ENCODE measurements at regions not wholly inside any gene's neighbourhood (a gene's known extent, or its start where the extent isn't known, plus 50 kb on each side); places are given as distances from the start of the nearest gene placed in this dataset.
"Not testable (repeated sequence)": the region's sequence is repeated elsewhere in the genome, so short reads cannot be mapped to it uniquely, and the experiment has no call there.

DNA sequence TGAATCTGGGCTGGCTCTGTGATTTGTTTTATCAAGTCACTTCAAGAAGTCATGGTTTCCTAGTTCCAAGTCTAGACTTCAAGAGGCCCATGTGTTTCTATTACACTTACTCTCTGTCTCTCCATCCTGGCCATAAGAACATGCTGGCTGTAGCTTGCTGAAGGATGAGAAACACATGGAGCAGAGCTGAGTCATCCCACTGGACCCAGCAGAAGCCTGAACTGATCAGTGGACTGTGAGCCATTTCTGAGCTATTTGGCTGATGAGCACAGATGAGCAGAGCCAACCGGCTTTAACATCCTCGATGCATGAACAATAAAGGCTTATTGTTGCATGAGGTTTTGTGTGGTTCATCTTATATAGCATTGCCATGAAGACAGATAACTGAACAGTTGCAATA is 290.6 kb upstream of the BOD1L1 start:
- DNase-seq (peak; percentile 44 to 58 (median 51)), ATAC-seq (peak; percentile 79 to 85)
- Histone ChIP-seq H3K9me3 (ENCODE audit: control insufficient read depth, low read length) (no peaks in the 10 kb centered on the region), H3K27me3 (ENCODE audit: control insufficient read depth, insufficient read depth) (no peaks in the 10 kb centered on the region), H3K27ac (ENCODE audit: low read length) (no peak overlapping the region), H3K4me1 (ENCODE audit: control insufficient read depth, insufficient read depth, low read length) (no peaks in the 10 kb centered on the region), H3K4me3 (ENCODE audit: low read length) (no peak overlapping the region)
- WGBS: 71% methylated on average over 2 of the region's 2 CpGs
- intact Hi-C loops (cut with DNase I): no loop called here

DNA sequence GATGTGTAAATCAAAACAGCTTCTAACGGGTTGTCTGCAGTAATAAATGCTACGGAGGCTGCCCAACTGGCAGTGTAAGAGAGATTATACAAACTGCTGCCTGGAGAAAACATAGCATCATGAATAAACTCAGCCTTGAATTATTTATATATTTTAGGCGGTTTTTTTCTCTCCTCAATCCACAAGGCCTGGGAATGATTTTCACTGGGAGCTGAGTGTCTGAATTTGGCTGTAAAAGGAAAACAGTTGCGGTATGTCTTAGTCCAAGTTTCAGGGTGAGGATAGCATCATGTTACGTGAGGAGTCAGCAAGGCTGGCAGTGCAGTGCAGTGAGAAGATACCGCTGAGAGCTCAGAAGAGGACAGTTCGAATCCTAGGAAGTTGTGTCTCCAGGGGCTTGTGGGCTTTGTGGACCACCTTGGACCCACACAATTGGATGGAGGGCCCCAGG is 291.5 kb upstream of the BOD1L1 start:
- ATAC-seq (peak; percentile 37 to 46), DNase-seq (peak in 2 of 3 donors; percentile 23 to 42)
- Histone ChIP-seq H3K4me3 (ENCODE audit: low read length) (no peak overlapping the region), H3K27ac (ENCODE audit: low read length) (no peak overlapping the region), H3K4me1 (ENCODE audit: control insufficient read depth, insufficient read depth, low read length) (no peaks in the 10 kb centered on the region), H3K9me3 (ENCODE audit: control insufficient read depth, low read length) (no peaks in the 10 kb centered on the region), H3K27me3 (ENCODE audit: control insufficient read depth, insufficient read depth) (no peaks in the 10 kb centered on the region)
- 53% methylated on average over 7 of the region's 7 CpGs for WGBS
- intact Hi-C loops (cut with DNase I): no loop called here

DNA sequence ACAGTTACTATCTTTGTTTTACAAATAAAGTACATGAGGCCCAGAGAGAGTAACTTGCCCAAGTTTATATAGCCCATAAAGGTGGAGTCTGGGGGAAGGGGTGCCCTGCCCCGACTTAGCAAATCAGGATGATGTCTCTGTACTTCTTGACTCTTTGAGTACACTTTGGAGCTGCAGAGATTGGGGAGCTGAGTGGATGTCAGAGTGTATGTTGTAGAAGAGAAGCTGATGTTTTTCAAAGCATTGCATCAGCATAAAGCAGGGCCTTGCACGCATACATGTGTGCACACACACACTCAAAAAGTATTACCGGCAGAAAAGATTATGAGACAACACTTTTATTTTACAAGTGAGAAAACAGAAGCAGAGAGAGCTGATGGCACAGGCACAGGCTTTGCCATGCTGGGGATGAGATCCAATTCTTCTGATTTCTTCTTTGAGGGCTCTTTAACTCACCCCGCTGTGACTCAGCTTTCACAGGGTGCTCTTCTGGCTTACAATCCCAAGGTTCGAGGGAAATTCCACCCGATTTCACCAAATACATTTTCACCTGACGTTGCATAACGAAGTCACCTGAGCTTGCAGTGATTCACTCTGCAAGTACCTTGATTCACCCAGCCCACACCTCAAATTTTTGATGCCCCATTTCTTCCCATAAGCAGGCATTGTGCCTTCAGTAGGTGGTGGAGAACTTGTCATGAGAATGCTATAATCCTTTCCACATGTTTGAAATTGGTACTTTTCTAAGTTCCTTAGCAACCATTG is 292.8 kb upstream of the BOD1L1 start:
- Histone ChIP-seq H3K4me3 (ENCODE audit: low read length) (no peak overlapping the region), H3K27me3 (ENCODE audit: control insufficient read depth, insufficient read depth) (no peaks in the 10 kb centered on the region), H3K9me3 (ENCODE audit: control insufficient read depth, low read length) (no peaks in the 10 kb centered on the region), H3K27ac (ENCODE audit: low read length) (no peak overlapping the region), H3K4me1 (ENCODE audit: control insufficient read depth, insufficient read depth, low read length) (no peaks in the 10 kb centered on the region)
- 84% methylated on average over 8 of the region's 8 CpGs for WGBS
- ATAC-seq (no peak), DNase-seq (no peak)
- intact Hi-C loops (cut with DNase I): no loop called here

DNA sequence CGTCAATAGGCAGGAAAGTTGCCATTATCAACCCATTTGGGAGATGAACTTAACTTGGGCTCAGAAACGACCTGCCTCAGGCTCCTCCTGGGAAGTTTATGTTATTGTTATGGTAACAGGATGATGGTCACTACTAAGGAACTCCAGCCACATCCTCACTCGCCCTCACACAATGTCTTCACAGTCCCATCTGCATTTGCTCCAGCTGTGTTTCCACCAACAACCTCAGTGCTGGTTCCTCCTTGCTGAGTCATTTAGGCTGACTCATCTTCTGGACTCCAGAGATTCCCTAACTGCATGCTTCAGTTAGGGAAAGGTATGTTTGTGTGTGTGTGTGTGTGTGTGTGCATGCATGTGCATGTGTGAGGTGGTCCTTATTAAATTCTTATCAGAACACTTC is 293.4 kb upstream of the BOD1L1 start:
- Histone ChIP-seq H3K27me3 (ENCODE audit: control insufficient read depth, insufficient read depth) (no peaks in the 10 kb centered on the region), H3K4me3 (ENCODE audit: low read length) (no peak overlapping the region), H3K4me1 (ENCODE audit: control insufficient read depth, insufficient read depth, low read length) (no peaks in the 10 kb centered on the region), H3K9me3 (ENCODE audit: control insufficient read depth, low read length) (no peaks in the 10 kb centered on the region), H3K27ac (ENCODE audit: low read length) (no peak overlapping the region)
- 36% methylated on average over 3 of the region's 3 CpGs for WGBS
- ATAC-seq (peak; percentile 37 to 77), DNase-seq (peak in 1 of 3 donors; percentile 37)
- intact Hi-C loops (cut with DNase I): no loop called here

DNA sequence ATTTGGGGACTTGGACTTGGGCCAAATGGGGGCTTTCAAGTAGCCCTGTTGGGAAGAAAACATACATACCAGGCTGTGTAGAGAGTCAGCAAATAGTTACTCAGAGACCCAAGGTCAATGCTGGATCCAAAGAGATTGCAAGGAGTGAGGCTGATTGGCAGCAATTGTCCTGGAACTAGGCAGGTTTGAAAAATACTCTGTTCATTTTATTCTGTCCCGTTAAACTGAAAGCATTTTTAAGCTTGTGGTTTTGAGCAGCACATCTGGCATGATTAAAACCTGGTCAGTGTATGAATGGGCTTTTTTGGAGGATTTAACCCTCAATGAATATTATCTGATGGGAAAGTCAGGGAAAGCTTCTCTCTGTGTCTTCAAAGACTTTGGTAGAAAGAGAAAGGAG is 294.3 kb upstream of the BOD1L1 start:
- WGBS: 51% methylated on average over 1 of the region's 1 CpG
- no peaks in the 10 kb centered on the region for H3K27me3 ChIP-seq (ENCODE audit: control insufficient read depth, insufficient read depth)
- H3K4me1 ChIP-seq (ENCODE audit: control insufficient read depth, insufficient read depth, low read length): no peaks in the 10 kb centered on the region
- no peak overlapping the region for H3K27ac ChIP-seq (ENCODE audit: low read length)
- no peaks in the 10 kb centered on the region for H3K9me3 ChIP-seq (ENCODE audit: control insufficient read depth, low read length)
- DNase-seq (no peak), ATAC-seq (no peak)
- H3K4me3 ChIP-seq (ENCODE audit: low read length): no peak overlapping the region
- intact Hi-C loops (cut with DNase I): no loop called here

DNA sequence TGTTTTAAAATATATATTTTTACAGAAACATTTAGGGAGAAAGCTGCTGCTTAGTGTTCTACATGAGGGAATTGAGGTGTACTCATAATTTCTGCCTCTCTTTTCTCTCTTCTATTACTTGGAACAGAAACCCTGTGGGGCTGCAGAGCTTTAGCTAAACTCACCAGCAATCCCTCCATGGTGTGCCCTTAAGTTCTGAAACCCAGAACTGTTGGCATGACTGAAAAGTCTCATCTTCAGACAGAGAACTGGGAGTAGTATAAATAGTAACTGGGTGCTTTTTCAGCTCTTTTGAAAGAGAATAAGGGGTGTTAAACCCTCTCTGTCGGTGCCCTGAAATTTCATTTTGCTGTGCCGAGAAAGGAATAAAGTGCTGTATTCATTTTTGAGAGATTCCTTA is 294.9 kb upstream of the BOD1L1 start:
- H3K4me1 ChIP-seq (ENCODE audit: control insufficient read depth, insufficient read depth, low read length): no peaks in the 10 kb centered on the region
- DNase-seq: no peak
- no peak overlapping the region for H3K27ac ChIP-seq (ENCODE audit: low read length)
- H3K27me3 ChIP-seq (ENCODE audit: control insufficient read depth, insufficient read depth): no peaks in the 10 kb centered on the region
- 87% methylated on average over 2 of the region's 2 CpGs for WGBS
- H3K9me3 ChIP-seq (ENCODE audit: control insufficient read depth, low read length): no peaks in the 10 kb centered on the region
- intact Hi-C loops (cut with DNase I): no loop called here
- H3K4me3 ChIP-seq (ENCODE audit: low read length): no peak overlapping the region
- no peak for ATAC-seq

DNA sequence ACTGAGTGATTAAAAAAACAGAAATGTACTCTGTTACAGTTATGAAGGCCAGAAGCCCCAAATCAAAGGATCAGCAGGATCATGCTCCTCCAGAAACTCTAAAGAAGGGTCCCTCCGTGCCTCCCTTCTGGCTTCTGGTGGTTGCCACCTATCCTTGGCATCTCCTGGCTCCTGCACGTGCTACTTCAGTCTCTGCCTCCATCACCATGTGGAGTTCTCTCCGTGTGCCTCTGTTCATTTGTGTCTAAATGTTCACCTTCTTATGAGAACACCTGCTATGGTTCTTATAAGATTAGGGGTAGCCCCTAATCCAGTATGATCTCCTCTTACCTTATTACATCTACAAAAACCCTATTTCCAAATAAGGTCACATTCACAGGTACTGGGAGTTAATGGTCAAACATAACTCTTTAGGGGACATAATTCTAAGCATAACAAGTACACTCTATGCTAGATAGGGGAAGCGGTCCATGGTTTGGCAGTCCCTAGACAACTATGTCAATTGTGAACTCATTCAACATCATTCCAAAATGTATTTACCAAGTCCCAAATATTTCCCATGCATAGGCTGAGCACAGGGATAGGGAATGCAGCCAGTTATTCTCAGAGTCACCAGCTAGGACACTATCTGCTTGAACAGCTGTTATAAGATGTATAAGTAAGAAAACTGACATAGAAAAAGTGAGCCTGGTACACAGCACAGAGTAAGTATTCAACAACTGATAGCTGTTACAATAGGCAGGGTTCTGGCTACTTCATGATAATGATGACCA is 295.5 kb upstream of the BOD1L1 start:
- 55% methylated on average over 4 of the region's 4 CpGs for WGBS
- ATAC-seq: no peak
- intact Hi-C loops (cut with DNase I): no loop called here
- Histone ChIP-seq H3K4me3 (ENCODE audit: low read length) (no peak overlapping the region), H3K9me3 (ENCODE audit: control insufficient read depth, low read length) (no peaks in the 10 kb centered on the region), H3K27me3 (ENCODE audit: control insufficient read depth, insufficient read depth) (no peaks in the 10 kb centered on the region), H3K4me1 (ENCODE audit: control insufficient read depth, insufficient read depth, low read length) (no peaks in the 10 kb centered on the region), H3K27ac (ENCODE audit: low read length) (no peak overlapping the region)
- DNase-seq: no peak

DNA sequence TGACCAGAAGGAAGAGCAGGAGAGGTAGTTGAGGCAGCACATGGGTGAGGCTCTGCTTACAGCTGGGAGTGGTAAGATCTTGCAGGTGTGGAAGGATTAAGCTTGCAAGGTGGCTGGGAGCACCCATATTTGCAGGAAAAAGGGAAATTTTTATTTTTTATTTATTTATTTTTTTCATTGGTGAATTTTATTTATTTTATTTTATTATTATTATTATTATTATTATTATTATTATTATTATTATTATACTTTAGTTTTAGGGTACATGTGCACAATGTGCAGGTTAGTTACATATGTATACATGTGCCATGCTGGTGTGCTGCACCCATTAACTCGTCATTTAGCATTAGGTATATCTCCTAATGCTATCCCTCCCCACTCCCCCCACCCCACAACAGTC is 297.4 kb upstream of the BOD1L1 start:
- H3K27ac ChIP-seq (ENCODE audit: low read length); intact Hi-C loops (cut with DNase I); DNase-seq; H3K4me1 ChIP-seq (ENCODE audit: control insufficient read depth, insufficient read depth, low read length); H3K9me3 ChIP-seq (ENCODE audit: control insufficient read depth, low read length); ATAC-seq; H3K4me3 ChIP-seq (ENCODE audit: low read length); H3K27me3 ChIP-seq (ENCODE audit: control insufficient read depth, insufficient read depth): not testable (repeated sequence)
- no CpG with 5 or more reads among the region's 1 CpG for WGBS

DNA sequence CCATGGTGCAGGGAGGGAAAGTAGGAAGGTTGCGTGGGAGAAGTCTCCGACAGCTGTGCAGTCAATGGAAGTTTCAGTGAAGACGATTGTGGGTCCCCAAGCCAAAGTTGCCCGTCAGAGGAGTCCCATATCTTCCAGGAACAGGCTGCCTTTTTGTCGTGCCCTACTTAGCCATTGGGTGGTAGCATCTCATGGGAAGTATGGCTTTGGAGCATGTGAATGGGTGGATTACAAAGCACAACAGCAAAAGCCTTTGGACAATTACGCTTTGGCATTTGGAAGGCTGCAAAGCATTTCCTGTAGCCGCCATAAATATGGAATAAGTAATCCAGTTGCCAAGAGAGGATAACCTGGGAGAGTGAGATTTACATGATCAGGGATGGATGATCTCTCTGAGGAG is 300.7 kb upstream of the BOD1L1 start:
- intact Hi-C loops (cut with DNase I): no loop called here
- ATAC-seq: no peak
- Histone ChIP-seq H3K27ac (ENCODE audit: low read length) (no peak overlapping the region), H3K27me3 (ENCODE audit: control insufficient read depth, insufficient read depth) (no peaks in the 10 kb centered on the region), H3K4me1 (ENCODE audit: control insufficient read depth, insufficient read depth, low read length) (no peaks in the 10 kb centered on the region), H3K9me3 (ENCODE audit: control insufficient read depth, low read length) (no peaks in the 10 kb centered on the region), H3K4me3 (ENCODE audit: low read length) (no peak overlapping the region)
- WGBS: 84% methylated on average over 7 of the region's 7 CpGs
- no peak for DNase-seq

DNA sequence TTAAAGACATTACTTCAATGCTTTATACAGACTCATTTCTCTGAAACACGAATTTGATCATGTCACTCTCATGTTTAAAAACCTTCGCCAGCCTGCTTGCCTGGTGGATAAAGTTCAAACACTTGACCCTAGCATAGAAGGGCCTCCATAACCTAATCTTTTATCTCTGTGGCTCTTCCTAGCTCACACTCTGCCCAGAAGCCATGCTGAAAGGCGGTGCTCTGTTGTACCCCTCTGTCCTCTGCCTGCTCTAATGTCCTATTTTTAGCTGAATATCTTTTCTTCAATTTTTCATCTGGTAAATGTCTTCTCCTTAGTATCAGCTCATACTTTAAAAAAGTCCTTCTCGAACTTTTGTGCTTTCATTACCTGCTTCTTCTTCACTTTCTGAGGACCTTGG is 302.6 kb upstream of the BOD1L1 start:
- WGBS: 53% methylated on average over 4 of the region's 4 CpGs

DNA sequence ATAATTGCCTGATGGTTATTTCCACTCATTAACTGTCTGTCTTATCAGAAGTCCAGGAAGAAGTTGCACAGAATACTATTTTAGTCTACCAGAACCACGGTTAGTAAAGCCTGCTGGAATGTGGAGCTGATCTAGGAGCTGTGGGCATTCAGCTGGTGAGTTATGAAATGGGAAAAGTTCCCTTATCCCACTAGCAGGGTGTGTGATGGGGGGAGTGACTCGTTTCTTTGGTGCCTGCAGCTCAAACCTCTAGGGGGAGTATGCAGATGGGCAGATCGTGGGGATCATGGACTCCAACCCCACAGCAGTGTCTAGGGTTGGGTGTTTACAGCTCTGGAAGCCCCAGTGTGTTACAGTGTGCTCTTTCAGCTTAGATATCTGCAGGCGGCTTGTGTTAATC is 305.7 kb upstream of the BOD1L1 start:
- ATAC-seq (peak; percentile 57 to 66), DNase-seq (no peak)
- H3K27ac ChIP-seq (ENCODE audit: low read length): no peak overlapping the region
- no peaks in the 10 kb centered on the region for H3K4me1 ChIP-seq (ENCODE audit: control insufficient read depth, insufficient read depth, low read length)
- no peaks in the 10 kb centered on the region for H3K9me3 ChIP-seq (ENCODE audit: control insufficient read depth, low read length)
- no peaks in the 10 kb centered on the region for H3K27me3 ChIP-seq (ENCODE audit: control insufficient read depth, insufficient read depth)
- H3K4me3 ChIP-seq (ENCODE audit: low read length): no peak overlapping the region
- 40% methylated on average over 4 of the region's 4 CpGs for WGBS
- intact Hi-C loops (cut with DNase I): no loop called here

More for the DNA sequence above, 302.6 kb upstream of the BOD1L1 start:
- Histone ChIP-seq H3K9me3 (ENCODE audit: control insufficient read depth, low read length) (no peaks in the 10 kb centered on the region), H3K27ac (ENCODE audit: low read length) (no peak overlapping the region), H3K4me1 (ENCODE audit: control insufficient read depth, insufficient read depth, low read length) (no peaks in the 10 kb centered on the region), H3K4me3 (ENCODE audit: low read length) (no peak overlapping the region), H3K27me3 (ENCODE audit: control insufficient read depth, insufficient read depth) (no peaks in the 10 kb centered on the region)
- intact Hi-C loops (cut with DNase I): no loop called here
- no peak for ATAC-seq
- DNase-seq: no peak

Measured in right cardiac atrium (tissue), 5 donors.